ENCODE measurements at regions not wholly inside any gene's neighbourhood (a gene's known extent, or its start where the extent isn't known, plus 50 kb on each side); places are given as distances from the start of the nearest gene placed in this dataset.

GRCh38 chr6:141118991-141119390 is 1013.7 kb upstream of the GJE1 start:
- TF ChIP-seq CTCF (IDR thresholded peaks at IDR 0.05) (no peak), POLR2A (IDR thresholded peaks at IDR 0.05) (no peak)
- H3K4me1 ChIP-seq: no peaks in the 10 kb centered on the region
- H3K27ac ChIP-seq: no peak overlapping the region
- intact Hi-C loops (cut with DNase I; ENCODE audit: low total_unique reads): no loop called here
- no peaks in the 10 kb centered on the region for H3K9me3 ChIP-seq
- no peaks in the 10 kb centered on the region for H3K27me3 ChIP-seq
- WGBS, 2 donors: 39 to 61% methylated on average over 2 of the region's 2 CpGs
- no peaks in the 10 kb centered on the region for H3K36me3 ChIP-seq (ENCODE audit: low read depth, missing control alignments)
- H3K4me3 ChIP-seq: no peak overlapping the region
- DNase-seq: no peak

GRCh38 chr6:141117874-141118273 is 1014.9 kb upstream of the GJE1 start:
- Histone ChIP-seq H3K9me3 (no peaks in the 10 kb centered on the region), H3K27me3 (no peaks in the 10 kb centered on the region), H3K4me3 (no peak overlapping the region), H3K27ac (no peak overlapping the region), H3K4me1 (no peaks in the 10 kb centered on the region), H3K36me3 (ENCODE audit: low read depth, missing control alignments) (no peaks in the 10 kb centered on the region)
- intact Hi-C loops (cut with DNase I; ENCODE audit: low total_unique reads): no loop called here
- TF ChIP-seq CTCF (IDR thresholded peaks at IDR 0.05): no peak
- no peak for TF ChIP-seq POLR2A (IDR thresholded peaks at IDR 0.05)
- no peak for DNase-seq

GRCh38 chr6:141110481-141110880 is 1022.2 kb upstream of the GJE1 start:
- Histone ChIP-seq H3K9me3 (no peaks in the 10 kb centered on the region), H3K36me3 (ENCODE audit: low read depth, missing control alignments) (no peaks in the 10 kb centered on the region), H3K4me1 (no peaks in the 10 kb centered on the region), H3K4me3 (no peak overlapping the region), H3K27ac (no peak overlapping the region), H3K27me3 (no peaks in the 10 kb centered on the region)
- no peak for TF ChIP-seq POLR2A (IDR thresholded peaks at IDR 0.05)
- no peak for TF ChIP-seq CTCF (IDR thresholded peaks at IDR 0.05)
- peak; percentile 31 for DNase-seq
- WGBS, 2 donors: 33 to 78% methylated on average over 1 to 2 of the region's 2 CpGs
- intact Hi-C loops (cut with DNase I; ENCODE audit: low total_unique reads): no loop called here

GRCh38 chr6:141107591-141108160 is 1025.0 kb upstream of the GJE1 start:
- DNase-seq: no peak
- Histone ChIP-seq H3K36me3 (ENCODE audit: low read depth, missing control alignments) (no peaks in the 10 kb centered on the region), H3K4me1 (no peaks in the 10 kb centered on the region), H3K9me3 (no peaks in the 10 kb centered on the region), H3K27me3 (no peaks in the 10 kb centered on the region), H3K27ac (no peak overlapping the region), H3K4me3 (no peak overlapping the region)
- TF ChIP-seq POLR2A (IDR thresholded peaks at IDR 0.05) (no peak), CTCF (IDR thresholded peaks at IDR 0.05) (no peak)
- WGBS, 2 donors: 85 to 89% methylated on average over 1 of the region's 1 CpG
- intact Hi-C loops (cut with DNase I; ENCODE audit: low total_unique reads): no loop called here

- no peak overlapping the region for H3K27ac ChIP-seq
- H3K4me1 ChIP-seq: no peaks in the 10 kb centered on the region
- intact Hi-C loops (cut with DNase I; ENCODE audit: low total_unique reads): no loop called here
- no peaks in the 10 kb centered on the region for H3K36me3 ChIP-seq (ENCODE audit: low read depth, missing control alignments)
- no peaks in the 10 kb centered on the region for H3K9me3 ChIP-seq
- DNase-seq: no peak
- TF ChIP-seq POLR2A (IDR thresholded peaks at IDR 0.05): no peak
- no peak for TF ChIP-seq CTCF (IDR thresholded peaks at IDR 0.05)
- H3K4me3 ChIP-seq: no peak overlapping the region
- H3K27me3 ChIP-seq: no peaks in the 10 kb centered on the region
Measured at GRCh38 chr6:141105481-141105880, 1027.2 kb upstream of the GJE1 start.
